OCI-LY1 (cell line): ENCODE measurements at regions not wholly inside any gene's neighbourhood (a gene's known extent, or its start where the extent isn't known, plus 50 kb on each side); places are given as distances from the start of the nearest gene placed in this dataset.
A peak's percentile ranks its signal among the peaks of the same experiment; 100 is the strongest.

Experiments
- H2AFZ ChIP-seq: fragments of 200-600 bp; sonication (generic), shearing (Covaris generic); 2 replicates; pipeline ENCODE4 v1.6.0; 2014; ENCODE audit warnings: antibody characterized with exemption, mild to moderate bottlenecking, low read length
- H3F3A ChIP-seq: fragments of 200-600 bp; sonication (generic), shearing (Covaris generic); 2 replicates; pipeline ENCODE4 v1.6.0; 2014; ENCODE audit warnings: mild to moderate bottlenecking, antibody characterized with exemption, low read length, moderate library complexity; ENCODE audit not compliant: insufficient read depth
- H3K27ac ChIP-seq: fragments of 200-600 bp; sonication (generic); 2 replicates; pipeline ENCODE4 v1.5.1; 2014; ENCODE audit warnings: low read length, mixed run types, mild to moderate bottlenecking, low read depth; ENCODE audit not compliant: poor library complexity, severe bottlenecking
- H3K27me3 ChIP-seq: fragments of 200-600 bp; sonication (generic); 2 replicates; pipeline ENCODE4 v1.6.0; 2014; ENCODE audit warnings: antibody characterized with exemption, mild to moderate bottlenecking, low read length, moderate library complexity; ENCODE audit not compliant: insufficient read depth
- H3K36me3 ChIP-seq: fragments of 200-600 bp; sonication (generic); 2 replicates; pipeline ENCODE4 v1.6.1; 2014; ENCODE audit warnings: mild to moderate bottlenecking, antibody characterized with exemption, low read length, moderate library complexity, mixed read lengths; ENCODE audit not compliant: insufficient read depth
- H3K4me1 ChIP-seq: fragments of 200-600 bp; sonication (generic); 2 replicates; pipeline ENCODE4 v1.5.1; 2014; ENCODE audit warnings: mild to moderate bottlenecking, low read length, moderate library complexity; ENCODE audit not compliant: insufficient read depth, severe bottlenecking
- H3K4me2 ChIP-seq: fragments of 200-600 bp; sonication (generic), shearing (Covaris generic); 2 replicates; pipeline ENCODE4 v1.6.1; 2014; ENCODE audit warnings: low read length
- H3K4me3 ChIP-seq: fragments of 200-600 bp; sonication (generic); 2 replicates; pipeline ENCODE4 v1.5.1; 2014; ENCODE audit warnings: low read length, low read depth, mild to moderate bottlenecking, mixed read lengths; ENCODE audit not compliant: poor library complexity, severe bottlenecking
- H3K79me2 ChIP-seq: fragments of 200-600 bp; shearing (Covaris generic); 2 replicates; pipeline ENCODE4 v1.6.1; 2016; ENCODE audit warnings: mixed run types, low read length, mixed read lengths; ENCODE audit not compliant: insufficient read depth
- H3K9ac ChIP-seq: fragments of 200-600 bp; sonication (generic), shearing (Covaris generic); 2 replicates; pipeline ENCODE4 v1.6.1; 2014; ENCODE audit warnings: mild to moderate bottlenecking, low read length, mixed read lengths
- H3K9me2 ChIP-seq: fragments of 200-600 bp; sonication (generic), shearing (Covaris generic); 2 replicates; pipeline ENCODE4 v1.6.1; 2014; ENCODE audit warnings: low read depth, mild to moderate bottlenecking, low read length, mixed read lengths
- H3K9me3 ChIP-seq: fragments of 200-600 bp; shearing (Covaris generic); 2 replicates; pipeline ENCODE4 v1.6.1; 2014; ENCODE audit warnings: low read length, mixed read lengths
- H4K20me1 ChIP-seq: fragments of 200-600 bp; sonication (generic), shearing (Covaris generic); 2 replicates; pipeline ENCODE4 v1.6.0; 2016; ENCODE audit warnings: mild to moderate bottlenecking, low read length; ENCODE audit not compliant: insufficient read depth
- CTCF ChIP-seq: fragments of 200-600 bp; sonication (generic), shearing (Covaris generic); IDR thresholded peaks from 2 replicates; pipeline ENCODE4 v1.5.1; 2017; ENCODE audit warnings: mild to moderate bottlenecking, antibody characterized with exemption, low read length, moderate library complexity, mixed read lengths
- EZH2 ChIP-seq: fragments of 200-600 bp; sonication (generic), shearing (Covaris generic); IDR thresholded peaks from 2 replicates; pipeline ENCODE4 v1.8.0; 2017; ENCODE audit warnings: borderline replicate concordance, mixed run types, mild to moderate bottlenecking, antibody characterized with exemption, low read length, moderate library complexity, mixed read lengths

GRCh38 chr1:99180343-99180808 lies 83.9 kb upstream of the PLPPR4 start:
- peak overlapping the region; percentile 99; the same call in 1 of the 2 replicates for H2AFZ ChIP-seq
- TF ChIP-seq CTCF (peak; percentile 87), EZH2 (no peak)
- no peaks in the 10 kb centered on the region for H3K9me3 ChIP-seq
- peaks cover 5% of the 10 kb centered on the region for H3K4me1 ChIP-seq
- no peak overlapping the region for H3K4me2 ChIP-seq
- no peaks in the 10 kb centered on the region for H3K36me3 ChIP-seq
- no peak overlapping the region for H3K9ac ChIP-seq
- no peaks in the 10 kb centered on the region for H4K20me1 ChIP-seq
- H3K9me2 ChIP-seq, result no peaks in the 10 kb centered on the region
- H3K27me3 ChIP-seq, result no peaks in the 10 kb centered on the region
- H3F3A ChIP-seq, result no peaks in the 10 kb centered on the region
- no peak overlapping the region for H3K27ac ChIP-seq
- no peak overlapping the region for H3K4me3 ChIP-seq
- no peaks in the 10 kb centered on the region for H3K79me2 ChIP-seq

- TF ChIP-seq EZH2 (no peak), CTCF (no peak)
- Histone ChIP-seq H3K9me3 (no peaks in the 10 kb centered on the region), H3K9ac (no peak overlapping the region), H3K9me2 (no peaks in the 10 kb centered on the region), H3K27ac (no peak overlapping the region), H3K4me3 (no peak overlapping the region), H2AFZ (peak overlapping the region; percentile 99; the same call in 1 of the 2 replicates), H3K36me3 (no peaks in the 10 kb centered on the region), H3F3A (no peaks in the 10 kb centered on the region), H3K4me2 (no peak overlapping the region), H3K27me3 (no peaks in the 10 kb centered on the region), H3K4me1 (peaks cover 5% of the 10 kb centered on the region), H4K20me1 (no peaks in the 10 kb centered on the region), H3K79me2 (no peaks in the 10 kb centered on the region)
Measured at GRCh38 chr1:99180915-99181314, 83.4 kb upstream of the PLPPR4 start.

- Histone ChIP-seq H3K4me3 (no peak overlapping the region), H3K27ac (no peak overlapping the region), H3K9me3 (no peaks in the 10 kb centered on the region), H2AFZ (no peak overlapping the region), H3K9ac (no peak overlapping the region), H3K4me2 (no peak overlapping the region), H3K9me2 (no peaks in the 10 kb centered on the region), H3K36me3 (no peaks in the 10 kb centered on the region), H4K20me1 (no peaks in the 10 kb centered on the region), H3F3A (no peaks in the 10 kb centered on the region), H3K27me3 (no peaks in the 10 kb centered on the region), H3K4me1 (peaks cover 5% of the 10 kb centered on the region), H3K79me2 (no peaks in the 10 kb centered on the region)
- no peak for TF ChIP-seq CTCF
- TF ChIP-seq EZH2, result no peak
Measured at GRCh38 chr1:99181892-99182291, 82.4 kb upstream of the PLPPR4 start.
